ENCODE measurements at regions not wholly inside any gene's neighbourhood (a gene's known extent, or its start where the extent isn't known, plus 50 kb on each side); places are given as distances from the start of the nearest gene placed in this dataset.

DNA sequence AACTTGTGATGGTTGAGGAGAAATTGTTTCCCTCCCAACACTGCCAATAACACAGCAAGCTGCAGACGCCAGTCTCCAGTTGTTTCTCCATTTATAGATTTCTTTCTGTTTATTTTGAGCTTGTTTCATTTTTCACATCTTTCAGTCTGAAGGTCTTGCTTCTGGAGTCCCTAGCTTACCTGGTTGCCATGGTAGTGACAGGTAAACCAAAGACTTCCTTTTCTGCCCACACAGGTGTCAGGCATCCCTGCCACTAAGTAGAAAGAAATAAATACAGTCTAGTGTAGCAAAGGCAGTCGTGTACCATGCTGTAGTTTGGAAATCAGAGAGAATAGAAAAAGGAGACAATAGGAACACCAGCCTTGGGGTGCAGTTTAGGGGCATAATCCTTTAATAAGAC, 82.8 kb downstream of the MARCHF4 start:
- DNase-seq (ENCODE audit: missing footprints) (no peak), ATAC-seq (no peak)
- intact Hi-C loops (cut with DNase I) = no loop called here

DNA sequence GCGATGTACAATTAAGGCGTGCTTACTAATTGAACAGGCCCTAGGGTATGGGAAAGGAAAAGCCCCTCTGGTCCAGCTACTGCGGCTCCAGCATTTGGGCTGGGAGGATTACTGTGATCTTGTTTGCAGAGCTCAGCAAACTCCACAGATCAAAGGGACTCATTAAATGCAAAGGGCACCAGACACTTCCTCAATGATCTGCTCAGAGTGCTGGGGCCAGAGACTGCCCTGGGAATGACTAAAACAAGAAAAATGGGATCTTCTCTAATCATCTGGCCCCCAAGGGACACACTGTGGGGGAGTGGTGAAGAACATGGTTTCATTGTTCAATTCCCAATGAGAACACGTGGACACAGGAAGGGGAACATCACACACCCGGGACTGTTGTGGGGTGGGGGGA, 85.0 kb downstream of the MARCHF4 start:
- intact Hi-C loops (cut with DNase I) = no loop called here
- DNase-seq (ENCODE audit: missing footprints) (no peak), ATAC-seq (no peak)

DNA sequence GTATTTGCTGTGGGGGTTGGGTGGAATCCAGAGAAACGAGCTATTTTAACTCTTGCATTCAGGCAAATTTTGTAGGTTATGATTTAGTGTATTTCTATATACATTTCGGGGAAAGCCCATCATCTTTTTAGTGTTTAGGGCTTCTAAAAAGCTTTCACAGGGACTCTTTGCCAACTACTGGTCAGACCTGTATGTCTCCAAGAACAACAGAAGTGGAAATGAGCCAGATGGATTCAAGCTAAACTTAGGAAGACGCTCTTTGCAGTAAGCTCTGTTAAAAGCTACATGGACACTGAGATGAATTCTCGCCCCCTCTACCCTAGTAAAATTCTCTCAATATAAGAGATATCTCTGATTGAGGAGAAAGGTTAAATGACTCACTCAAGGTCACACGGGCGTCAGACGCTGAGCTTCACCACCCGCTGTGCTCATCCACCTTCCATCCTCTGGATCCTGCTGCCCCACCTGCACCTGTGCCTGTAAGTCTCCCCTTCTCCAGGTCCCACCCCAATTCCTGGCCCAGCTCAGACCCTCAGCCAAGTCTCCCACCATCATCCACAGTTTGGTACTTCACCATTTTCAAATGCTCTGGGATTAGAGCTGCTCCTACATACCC, 85.6 kb downstream of the MARCHF4 start:
- DNase-seq (ENCODE audit: missing footprints) (no peak), ATAC-seq (no peak)
- intact Hi-C loops (cut with DNase I) = no loop called here

DNA sequence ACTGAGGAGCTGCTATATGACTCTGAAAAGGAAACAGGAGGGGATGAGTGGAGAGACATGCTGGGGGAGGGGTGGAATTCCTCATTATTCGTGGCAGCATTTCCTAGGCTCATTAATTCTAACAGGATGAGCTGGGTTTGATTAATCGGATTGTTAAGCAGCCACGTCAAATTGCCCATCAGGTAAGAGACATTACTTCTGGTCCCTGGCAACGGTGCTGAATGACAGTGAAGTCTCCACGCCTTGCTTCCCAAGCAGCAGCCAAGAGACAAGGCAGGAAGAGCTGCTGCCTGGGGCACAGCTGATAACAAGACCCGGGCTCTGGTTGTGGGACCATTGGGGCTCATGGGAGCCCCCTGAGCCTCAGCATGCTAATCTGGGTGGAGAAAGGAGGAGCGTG, 86.6 kb downstream of the MARCHF4 start:
- DNase-seq (ENCODE audit: missing footprints) (no peak), ATAC-seq (no peak)
- intact Hi-C loops (cut with DNase I) = no loop called here

DNA sequence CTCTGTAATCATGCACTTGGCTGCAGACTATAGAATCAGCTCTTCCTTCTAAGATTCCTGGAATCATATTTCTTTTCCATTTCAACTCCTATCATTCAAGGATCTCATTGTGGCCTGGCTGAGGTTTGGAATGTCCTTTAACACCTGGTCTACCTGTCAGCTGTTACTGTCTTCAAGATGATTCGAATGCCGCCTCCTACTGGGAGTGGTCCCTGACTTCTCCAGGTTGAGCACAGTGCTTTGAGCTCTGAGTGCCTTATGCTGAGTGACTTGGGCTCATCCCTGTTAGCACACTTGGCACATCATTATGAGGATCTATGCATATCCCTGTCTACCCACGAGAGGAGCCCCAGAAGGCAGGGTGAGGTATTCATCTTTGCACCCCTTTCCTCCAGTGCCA, 87.6 kb downstream of the MARCHF4 start:
- DNase-seq (ENCODE audit: missing footprints) (no peak), ATAC-seq (no peak)
- intact Hi-C loops (cut with DNase I) = no loop called here

DNA sequence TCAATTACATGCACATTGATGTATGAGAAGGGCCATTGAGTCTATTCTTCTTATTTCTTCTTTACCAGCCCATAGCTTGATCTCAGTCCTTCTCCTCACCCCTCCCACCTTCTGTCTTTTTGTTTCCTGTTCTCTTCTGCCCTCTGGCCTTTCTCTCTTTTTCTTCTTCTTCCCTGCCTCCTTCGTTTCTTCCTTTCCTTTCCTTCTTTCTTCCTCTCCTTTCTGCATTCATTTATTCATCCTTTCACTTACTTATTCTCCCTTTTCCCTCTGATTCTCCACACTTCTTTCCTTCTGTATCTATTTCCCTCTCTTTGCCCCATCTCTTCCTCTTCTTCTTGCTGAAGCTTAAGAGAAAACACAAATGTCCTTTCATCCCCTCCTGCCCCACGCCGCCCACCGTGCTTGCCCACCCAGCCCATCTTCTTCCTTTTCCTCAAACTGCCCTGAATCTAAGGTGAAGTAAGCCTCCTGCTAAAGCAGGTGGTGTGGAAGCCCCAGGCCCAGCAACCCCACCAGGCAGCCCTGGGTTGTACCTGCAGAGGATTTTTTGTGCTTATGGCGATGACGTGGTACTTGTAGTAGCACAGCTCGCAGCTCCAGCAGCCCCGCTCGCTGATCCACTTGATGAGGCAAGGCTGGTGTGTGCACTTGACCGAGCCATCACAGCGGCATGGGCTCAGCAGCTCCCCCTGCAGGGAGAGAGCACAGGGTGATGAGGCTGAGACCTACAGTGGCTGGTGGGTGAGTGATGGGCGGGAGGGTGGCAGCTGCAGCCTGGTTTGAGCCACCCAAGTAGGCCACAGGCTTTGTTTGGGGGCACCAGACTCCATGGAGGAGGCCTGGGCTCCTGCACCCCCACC, 89.0 kb downstream of the MARCHF4 start:
- intact Hi-C loops (cut with DNase I) = no loop called here
- ATAC-seq (no peak), DNase-seq (ENCODE audit: missing footprints) (no peak)

DNA sequence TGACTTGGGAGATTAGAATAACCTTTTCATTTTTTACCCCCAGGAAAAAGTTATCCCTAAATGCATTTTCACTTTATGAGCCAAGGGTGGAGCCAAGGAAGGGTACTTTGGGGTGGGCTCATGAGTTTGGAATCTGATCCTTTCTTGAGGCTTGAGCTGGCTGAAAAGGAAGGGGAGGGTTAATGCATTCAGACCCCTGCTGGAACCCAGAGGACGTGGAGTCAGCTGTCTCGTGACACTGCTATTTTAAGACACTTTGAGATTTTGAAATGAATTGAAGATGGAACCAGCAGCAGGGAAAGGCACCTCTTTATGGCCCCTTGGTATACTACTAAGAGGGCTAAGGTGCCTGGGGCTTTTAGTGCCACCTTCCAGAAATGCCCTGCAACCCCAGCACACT, 90.4 kb downstream of the MARCHF4 start:
- no peak for DNase-seq (ENCODE audit: missing footprints)

DNA sequence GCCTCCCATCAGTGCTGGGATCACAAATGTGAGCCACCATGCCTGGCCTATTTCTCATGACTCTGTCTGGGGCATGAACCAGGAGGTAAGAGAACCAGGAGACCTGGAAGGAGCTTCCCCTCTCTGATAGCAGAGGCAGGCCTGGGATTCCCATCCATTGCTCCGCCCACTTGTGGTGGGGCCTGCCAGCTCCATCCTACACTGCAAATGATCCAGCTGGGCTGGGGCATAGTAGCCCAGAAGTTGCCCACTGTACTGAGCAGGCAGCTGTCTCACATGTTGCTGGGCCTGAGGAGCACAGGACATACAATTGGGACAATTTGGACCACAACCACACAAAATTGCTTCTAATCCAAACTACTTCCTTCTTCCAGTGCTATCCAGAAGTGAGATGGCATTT, 91.0 kb downstream of the MARCHF4 start:
- DNase-seq (ENCODE audit: missing footprints) (no peak), ATAC-seq (no peak)
- intact Hi-C loops (cut with DNase I) = no loop called here

More for the DNA sequence above, 90.4 kb downstream of the MARCHF4 start:
- intact Hi-C loops (cut with DNase I) = no loop called here
- ATAC-seq = no peak

DNA sequence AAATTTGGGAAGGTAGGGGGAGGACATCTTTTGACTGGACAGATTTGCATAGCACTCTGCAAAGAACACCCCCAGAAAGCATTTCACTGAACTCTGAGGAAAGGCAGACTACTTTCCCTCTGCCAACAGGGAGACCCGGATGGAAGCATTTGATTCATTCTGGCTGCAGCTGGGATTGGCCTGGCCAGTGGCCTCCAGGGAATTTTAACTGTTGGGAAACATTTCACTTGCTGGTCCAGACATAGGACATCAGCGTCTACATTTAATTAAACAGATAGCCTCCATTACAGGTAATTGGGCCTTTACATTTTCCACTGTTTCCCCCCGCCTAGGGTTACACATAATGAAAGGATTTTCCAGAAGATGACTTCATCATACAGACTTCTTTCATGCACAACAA, 92.8 kb downstream of the MARCHF4 start:
- intact Hi-C loops (cut with DNase I) = no loop called here
- ATAC-seq = peak; percentile 57
- DNase-seq (ENCODE audit: missing footprints) = no peak

DNA sequence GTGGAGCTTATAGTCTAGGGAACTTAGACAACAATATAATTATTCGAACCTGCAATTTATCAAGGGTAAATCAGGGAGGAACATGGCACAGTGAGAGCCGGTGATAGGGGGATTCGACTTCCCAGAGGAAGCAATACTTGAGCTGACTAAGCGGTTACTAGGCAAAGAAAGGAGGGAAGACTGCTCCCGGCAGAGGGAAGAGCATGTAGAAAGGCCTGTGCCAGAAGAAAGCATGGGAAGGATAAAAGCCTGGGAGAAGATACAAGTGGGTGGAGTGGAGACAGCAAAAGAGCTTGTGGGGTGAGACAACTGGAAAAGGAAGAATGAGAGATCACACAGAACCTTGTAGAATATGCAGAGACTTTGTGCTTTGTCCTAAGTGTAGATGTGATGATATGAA, 93.3 kb downstream of the MARCHF4 start:
- intact Hi-C loops (cut with DNase I) = no loop called here
- ATAC-seq = no peak
- DNase-seq (ENCODE audit: missing footprints) = no peak

DNA sequence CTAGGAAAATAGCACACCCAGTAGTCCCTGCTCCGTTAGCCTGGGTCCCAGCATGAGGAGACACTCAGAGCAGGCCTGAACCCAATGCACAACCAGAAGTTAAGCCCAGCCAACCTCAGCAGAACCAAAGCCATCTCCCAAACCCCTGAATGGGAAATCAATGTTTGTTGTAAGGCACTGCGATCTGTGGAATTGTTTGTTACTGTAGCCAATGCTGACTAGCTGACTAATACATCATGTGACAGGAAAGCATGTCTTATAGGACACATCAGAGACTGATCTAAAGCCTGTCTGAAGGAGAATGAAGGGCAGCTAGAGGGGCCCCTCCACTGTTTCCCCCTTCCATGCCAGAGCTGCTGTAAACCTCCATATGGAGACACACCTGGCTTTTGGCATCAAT, 96.4 kb downstream of the MARCHF4 start:
- ATAC-seq (no peak), DNase-seq (ENCODE audit: missing footprints) (no peak)
- intact Hi-C loops (cut with DNase I) = no loop called here

DNA sequence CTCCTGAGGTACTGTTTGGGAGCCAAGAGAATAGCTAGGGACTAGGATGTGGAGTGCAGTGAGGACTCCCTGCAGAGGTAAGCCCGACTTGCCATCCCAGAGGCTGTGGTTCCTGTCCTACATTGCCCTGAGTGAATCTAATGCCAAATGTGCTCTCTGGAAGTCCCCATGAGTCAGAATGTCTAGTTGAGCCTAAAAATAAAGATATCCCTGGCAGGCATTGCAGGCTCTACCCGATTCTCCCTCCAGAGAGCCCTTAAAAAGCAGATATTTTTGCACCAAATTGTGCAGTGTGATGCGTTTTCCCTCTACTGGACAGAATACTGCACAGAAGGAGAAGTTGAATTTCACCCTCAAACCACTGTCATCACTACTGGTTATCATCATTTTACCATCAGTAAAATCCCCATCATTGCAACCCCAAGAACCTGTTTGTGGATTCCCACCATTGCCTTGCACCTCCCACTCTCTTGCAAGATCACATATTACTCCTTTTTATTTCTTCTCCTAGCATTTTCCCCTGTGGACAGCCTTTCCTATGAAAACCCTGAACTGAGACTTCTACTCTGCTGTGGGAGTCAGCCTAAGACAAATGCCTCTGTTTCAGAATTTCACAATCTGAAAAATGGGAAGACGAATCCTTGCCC, 98.0 kb downstream of the MARCHF4 start:
- ATAC-seq (no peak), DNase-seq (ENCODE audit: missing footprints) (no peak)
- intact Hi-C loops (cut with DNase I) = no loop called here

DNA sequence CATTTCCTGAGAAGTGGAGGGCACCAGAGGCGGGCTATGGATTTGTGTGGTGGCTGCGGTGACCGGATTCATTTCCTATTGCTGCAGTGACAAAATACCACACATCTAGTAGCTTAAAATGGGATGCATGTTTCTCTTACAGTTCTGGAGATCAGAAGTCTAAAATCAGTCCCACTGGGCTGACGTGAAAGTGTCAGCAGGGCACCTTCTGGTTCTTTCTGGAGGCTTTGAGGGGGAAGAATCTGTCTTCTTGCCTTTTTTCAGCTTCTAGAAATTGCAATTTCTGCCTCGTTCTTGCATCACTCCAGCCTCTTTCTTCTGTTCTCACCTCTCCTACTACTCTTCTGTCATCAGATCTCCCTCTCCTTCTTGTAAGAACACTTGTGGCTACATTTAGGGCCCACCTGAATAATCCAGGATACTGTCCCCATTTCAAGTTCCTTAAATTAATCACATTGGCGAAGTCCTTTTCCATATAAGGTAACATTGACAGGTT, 111.2 kb downstream of the MARCHF4 start:
- no peak for ATAC-seq
- DNase-seq (ENCODE audit: missing footprints) = no peak
- intact Hi-C loops (cut with DNase I) = no loop called here

DNA sequence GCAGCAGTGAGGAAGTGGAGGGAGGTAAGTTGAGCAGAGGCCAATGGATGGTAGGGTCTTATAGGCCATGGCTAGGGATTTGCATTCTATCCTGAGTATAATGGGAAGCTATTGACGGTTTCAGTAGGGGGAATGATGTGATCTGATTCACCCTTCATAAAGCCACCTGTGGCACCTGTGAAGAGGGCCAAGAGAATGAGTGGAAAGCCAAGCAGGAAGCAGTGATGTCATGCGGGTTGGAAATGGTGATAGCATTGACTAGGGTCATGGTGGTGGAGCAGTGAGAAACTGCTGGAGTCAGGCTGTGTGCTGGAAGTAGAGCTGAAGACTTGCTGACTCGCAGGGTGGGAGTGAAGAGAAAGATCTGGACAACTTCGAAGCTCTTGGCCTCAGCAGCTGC, 111.7 kb downstream of the MARCHF4 start:
- no peak for DNase-seq (ENCODE audit: missing footprints)
- ATAC-seq = no peak
- intact Hi-C loops (cut with DNase I) = no loop called here

DNA sequence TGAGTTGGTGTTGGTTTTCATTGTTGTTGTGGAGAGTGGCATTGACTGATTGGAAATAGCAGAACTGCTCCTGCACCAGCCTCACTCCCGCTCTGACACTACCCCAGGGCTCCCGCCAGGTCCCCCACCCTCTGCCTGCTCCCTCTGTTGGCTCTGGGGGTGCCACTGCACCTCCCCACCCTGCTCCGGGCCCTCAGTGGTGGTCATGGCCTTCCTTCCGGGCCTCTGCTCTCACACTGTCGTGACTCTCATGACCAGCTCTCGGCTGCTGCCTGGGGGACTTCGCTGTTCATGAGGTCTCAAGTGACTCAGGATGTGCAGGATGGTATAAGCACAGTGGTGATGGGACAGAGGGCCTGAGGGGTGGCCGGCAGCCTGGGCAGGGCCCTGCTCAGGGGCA, 113.2 kb downstream of the MARCHF4 start:
- DNase-seq (ENCODE audit: missing footprints) = no peak
- ATAC-seq = no peak
- intact Hi-C loops (cut with DNase I) = no loop called here

DNA sequence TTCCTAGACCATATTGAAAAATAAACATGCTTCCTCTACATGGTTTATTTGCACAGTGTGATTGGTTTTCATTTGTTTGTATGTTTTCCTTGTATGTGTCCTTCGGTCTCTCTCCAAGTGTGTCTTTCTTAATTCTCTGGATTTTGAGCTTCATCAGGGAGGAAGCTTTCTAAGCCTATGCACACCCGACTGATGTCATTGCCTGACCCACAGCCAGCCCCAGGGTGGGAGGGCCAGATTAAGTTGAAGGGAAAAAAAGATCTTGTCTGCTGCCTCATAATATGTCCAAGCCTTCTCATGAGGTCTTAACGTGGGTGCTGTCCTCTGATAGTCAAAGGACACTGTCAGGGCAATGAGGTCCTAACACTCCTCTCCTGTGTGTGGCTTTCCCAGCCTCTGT, 115.2 kb downstream of the MARCHF4 start:
- no peak for ATAC-seq
- DNase-seq (ENCODE audit: missing footprints) = no peak
- intact Hi-C loops (cut with DNase I) = no loop called here
